ENCODE measurements at regions not wholly inside any gene's neighbourhood (a gene's known extent, or its start where the extent isn't known, plus 50 kb on each side); places are given as distances from the start of the nearest gene placed in this dataset.

- Mint-ChIP-seq H3K4me3 (no peak overlapping the region), H3K27ac (no peak overlapping the region), H3K9me3 (no peaks in the 10 kb centered on the region), H3K27me3 (peaks cover 10% of the 10 kb centered on the region), H3K36me3 (no peaks in the 10 kb centered on the region), H3K4me1 (no peaks in the 10 kb centered on the region)
- ATAC-seq (ENCODE audit: low read depth) (no peak), DNase-seq (ENCODE audit: low spot score in 2 of 2) (no peak)
Measured at GRCh38 chr1:30609999-30610345, 113.4 kb downstream of the MATN1 start.

GRCh38 chr1:30609336-30609998, 113.9 kb downstream of the MATN1 start:
- no peak for ATAC-seq (ENCODE audit: low read depth)
- Mint-ChIP-seq H3K36me3 (no peaks in the 10 kb centered on the region), H3K27ac (no peak overlapping the region), H3K27me3 (peaks cover 10% of the 10 kb centered on the region), H3K9me3 (no peaks in the 10 kb centered on the region), H3K4me1 (no peaks in the 10 kb centered on the region), H3K4me3 (no peak overlapping the region)
- DNase-seq (ENCODE audit: low spot score in 2 of 2): no peak

- DNase-seq (ENCODE audit: low spot score in 2 of 2) (no peak), ATAC-seq (ENCODE audit: low read depth) (no peak)
- Mint-ChIP-seq H3K36me3 (no peaks in the 10 kb centered on the region), H3K4me1 (no peaks in the 10 kb centered on the region), H3K4me3 (no peak overlapping the region), H3K27ac (no peak overlapping the region), H3K9me3 (no peaks in the 10 kb centered on the region), H3K27me3 (peaks cover 7% of the 10 kb centered on the region)
Measured at GRCh38 chr1:30607723-30608122, 115.7 kb downstream of the MATN1 start.

- no peaks in the 10 kb centered on the region for H3K36me3 Mint-ChIP-seq
- H3K27me3 Mint-ChIP-seq: peaks cover 12% of the 10 kb centered on the region
- no peaks in the 10 kb centered on the region for H3K9me3 Mint-ChIP-seq
- DNase-seq (ENCODE audit: low spot score in 2 of 2): no peak
- ATAC-seq (ENCODE audit: low read depth): no peak
- H3K4me3 Mint-ChIP-seq: no peak overlapping the region
- H3K4me1 Mint-ChIP-seq: no peaks in the 10 kb centered on the region
- no peak overlapping the region for H3K27ac Mint-ChIP-seq
Measured at GRCh38 chr1:30606166-30606565, 117.2 kb downstream of the MATN1 start.

- no peaks in the 10 kb centered on the region for H3K9me3 Mint-ChIP-seq
- ATAC-seq (ENCODE audit: low read depth) (no peak), DNase-seq (ENCODE audit: low spot score in 2 of 2) (no peak)
- no peak overlapping the region for H3K4me3 Mint-ChIP-seq
- H3K27me3 Mint-ChIP-seq: peaks cover 14% of the 10 kb centered on the region
- no peaks in the 10 kb centered on the region for H3K4me1 Mint-ChIP-seq
- H3K36me3 Mint-ChIP-seq: no peaks in the 10 kb centered on the region
- no peak overlapping the region for H3K27ac Mint-ChIP-seq
Measured at GRCh38 chr1:30605441-30605920, 117.9 kb downstream of the MATN1 start.

GRCh38 chr1:30604801-30605440, 118.5 kb downstream of the MATN1 start:
- Mint-ChIP-seq H3K4me3 (no peak overlapping the region), H3K27me3 (peaks cover 15% of the 10 kb centered on the region)
- no peak for DNase-seq (ENCODE audit: low spot score in 2 of 2)

GRCh38 chr1:30603081-30603858, 120.1 kb downstream of the MATN1 start:
- Mint-ChIP-seq H3K4me1 (no peaks in the 10 kb centered on the region), H3K9me3 (no peaks in the 10 kb centered on the region), H3K4me3 (no peak overlapping the region), H3K27me3 (peaks cover 13% of the 10 kb centered on the region), H3K27ac (no peak overlapping the region), H3K36me3 (no peaks in the 10 kb centered on the region)
- ATAC-seq (ENCODE audit: low read depth): no peak
- peak in 1 of 2 donors; percentile 2 for DNase-seq (ENCODE audit: low spot score in 2 of 2)

More at GRCh38 chr1:30604801-30605440, 118.5 kb downstream of the MATN1 start:
- Mint-ChIP-seq H3K9me3 (no peaks in the 10 kb centered on the region), H3K4me1 (no peaks in the 10 kb centered on the region), H3K27ac (no peak overlapping the region), H3K36me3 (no peaks in the 10 kb centered on the region)
- ATAC-seq (ENCODE audit: low read depth): no peak

- H3K36me3 Mint-ChIP-seq: no peaks in the 10 kb centered on the region
- DNase-seq (ENCODE audit: low spot score in 2 of 2): no peak
- H3K27me3 Mint-ChIP-seq: peaks cover 14% of the 10 kb centered on the region
- H3K4me3 Mint-ChIP-seq: no peak overlapping the region
- H3K9me3 Mint-ChIP-seq: no peaks in the 10 kb centered on the region
- H3K4me1 Mint-ChIP-seq: no peaks in the 10 kb centered on the region
- no peak for ATAC-seq (ENCODE audit: low read depth)
- no peak overlapping the region for H3K27ac Mint-ChIP-seq
Measured at GRCh38 chr1:30601316-30602085, 121.9 kb downstream of the MATN1 start.

- no peak for ATAC-seq (ENCODE audit: low read depth)
- Mint-ChIP-seq H3K36me3 (no peaks in the 10 kb centered on the region), H3K4me3 (no peak overlapping the region), H3K27me3 (peaks cover 13% of the 10 kb centered on the region), H3K4me1 (no peaks in the 10 kb centered on the region), H3K9me3 (no peaks in the 10 kb centered on the region), H3K27ac (no peak overlapping the region)
- no peak for DNase-seq (ENCODE audit: low spot score in 2 of 2)
Measured at GRCh38 chr1:30600706-30601105, 122.7 kb downstream of the MATN1 start.

- Mint-ChIP-seq H3K36me3 (no peaks in the 10 kb centered on the region), H3K9me3 (no peaks in the 10 kb centered on the region), H3K27ac (no peak overlapping the region), H3K4me3 (no peak overlapping the region), H3K27me3 (peaks cover 9% of the 10 kb centered on the region), H3K4me1 (no peaks in the 10 kb centered on the region)
- DNase-seq (ENCODE audit: low spot score in 2 of 2) (no peak), ATAC-seq (ENCODE audit: low read depth) (no peak)
Measured at GRCh38 chr1:30600258-30600657, 123.1 kb downstream of the MATN1 start.

GRCh38 chr1:30599721-30600120, 123.7 kb downstream of the MATN1 start:
- no peak overlapping the region for H3K4me3 Mint-ChIP-seq
- H3K27me3 Mint-ChIP-seq: peaks cover 11% of the 10 kb centered on the region
- no peaks in the 10 kb centered on the region for H3K9me3 Mint-ChIP-seq
- ATAC-seq (ENCODE audit: low read depth): no peak
- no peaks in the 10 kb centered on the region for H3K36me3 Mint-ChIP-seq
- DNase-seq (ENCODE audit: low spot score in 2 of 2): no peak
- H3K4me1 Mint-ChIP-seq: no peaks in the 10 kb centered on the region
- no peak overlapping the region for H3K27ac Mint-ChIP-seq

GRCh38 chr1:30598571-30599114, 124.7 kb downstream of the MATN1 start:
- DNase-seq (ENCODE audit: low spot score in 2 of 2) (no peak), ATAC-seq (ENCODE audit: low read depth) (no peak)
- no peaks in the 10 kb centered on the region for H3K4me1 Mint-ChIP-seq
- no peak overlapping the region for H3K27ac Mint-ChIP-seq
- H3K36me3 Mint-ChIP-seq: no peaks in the 10 kb centered on the region
- peaks cover 14% of the 10 kb centered on the region for H3K27me3 Mint-ChIP-seq
- no peak overlapping the region for H3K4me3 Mint-ChIP-seq
- peaks cover 2% of the 10 kb centered on the region for H3K9me3 Mint-ChIP-seq

GRCh38 chr1:30597711-30598110, 125.7 kb downstream of the MATN1 start:
- DNase-seq (ENCODE audit: low spot score in 2 of 2) (no peak), ATAC-seq (ENCODE audit: low read depth) (no peak)
- H3K9me3 Mint-ChIP-seq: peaks cover 4% of the 10 kb centered on the region
- no peaks in the 10 kb centered on the region for H3K4me1 Mint-ChIP-seq
- H3K4me3 Mint-ChIP-seq: no peak overlapping the region
- no peak overlapping the region for H3K27ac Mint-ChIP-seq
- no peaks in the 10 kb centered on the region for H3K36me3 Mint-ChIP-seq
- peaks cover 14% of the 10 kb centered on the region for H3K27me3 Mint-ChIP-seq

Measured in memory B cell (primary cell).